Osteocyte (in vitro differentiated cells): ENCODE measurements at regions not wholly inside any gene's neighbourhood (a gene's known extent, or its start where the extent isn't known, plus 50 kb on each side); places are given as distances from the start of the nearest gene placed in this dataset.
"Not testable (repeated sequence)": the region's sequence is repeated elsewhere in the genome, so short reads cannot be mapped to it uniquely, and the experiment has no call there.

ENCODE experiments used
- DNase-seq: peaks from one replicate; pipeline ENCODE4 v3.0.0; 2021; ENCODE audit warnings: mixed read lengths; ENCODE audit not compliant: unreplicated experiment; ENCODE audit errors: extremely low spot score
- H3K27ac Mint-ChIP-seq: one replicate; pipeline ENCODE4 v1.8.0; 2021; ENCODE audit warnings: mild to moderate bottlenecking, mixed read lengths; ENCODE audit not compliant: unreplicated experiment
- H3K27me3 Mint-ChIP-seq: one replicate; pipeline ENCODE4 v1.8.0; 2021; ENCODE audit warnings: mixed read lengths; ENCODE audit not compliant: unreplicated experiment
- H3K36me3 Mint-ChIP-seq: one replicate; pipeline ENCODE4 v1.8.0; 2021; ENCODE audit warnings: mixed read lengths; ENCODE audit not compliant: unreplicated experiment
- H3K4me1 Mint-ChIP-seq: one replicate; pipeline ENCODE4 v1.8.0; 2021; ENCODE audit warnings: mixed read lengths; ENCODE audit not compliant: unreplicated experiment
- H3K4me3 Mint-ChIP-seq: one replicate; pipeline ENCODE4 v1.8.0; 2021; ENCODE audit warnings: mild to moderate bottlenecking, moderate library complexity, mixed read lengths; ENCODE audit not compliant: unreplicated experiment
- H3K9me3 Mint-ChIP-seq: one replicate; pipeline ENCODE4 v1.8.0; 2021; ENCODE audit warnings: mixed read lengths; ENCODE audit not compliant: unreplicated experiment
- TF ChIP-seq, protein P1 (sequence below): fragments of 200-600 bp; sonication (generic); IDR thresholded peaks from 2 replicates; pipeline ENCODE4 v1.5.0; 2021; ENCODE audit warnings: antibody characterized with exemption, mild to moderate bottlenecking, moderate library complexity

DNA sequence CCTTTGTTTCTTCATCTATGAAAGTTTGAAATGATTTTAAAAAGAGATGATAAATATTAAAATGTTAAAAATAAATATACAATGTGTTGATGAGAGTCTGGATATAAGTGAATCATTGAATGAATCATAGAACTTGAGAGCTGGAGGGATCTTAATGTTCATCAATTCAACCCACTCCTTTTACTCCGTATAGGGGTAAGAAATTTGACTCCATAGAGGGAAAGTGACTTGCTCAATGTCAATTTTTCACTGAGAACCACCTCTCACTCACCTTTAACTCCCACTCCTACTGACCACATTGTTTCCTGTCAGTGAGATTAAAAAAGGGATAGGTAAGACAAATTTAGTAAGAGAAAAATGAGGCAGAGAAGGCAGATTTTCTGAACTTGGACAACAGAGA is 557.2 kb upstream of the GRIA3 start:
- no peaks in the 10 kb centered on the region for H3K36me3 Mint-ChIP-seq
- no peak overlapping the region for H3K4me3 Mint-ChIP-seq
- H3K9me3 Mint-ChIP-seq, result peaks cover 15% of the 10 kb centered on the region
- no peaks in the 10 kb centered on the region for H3K4me1 Mint-ChIP-seq
- no peak for DNase-seq
- H3K27ac Mint-ChIP-seq, result no peak overlapping the region
- TF ChIP-seq, protein P1, sequence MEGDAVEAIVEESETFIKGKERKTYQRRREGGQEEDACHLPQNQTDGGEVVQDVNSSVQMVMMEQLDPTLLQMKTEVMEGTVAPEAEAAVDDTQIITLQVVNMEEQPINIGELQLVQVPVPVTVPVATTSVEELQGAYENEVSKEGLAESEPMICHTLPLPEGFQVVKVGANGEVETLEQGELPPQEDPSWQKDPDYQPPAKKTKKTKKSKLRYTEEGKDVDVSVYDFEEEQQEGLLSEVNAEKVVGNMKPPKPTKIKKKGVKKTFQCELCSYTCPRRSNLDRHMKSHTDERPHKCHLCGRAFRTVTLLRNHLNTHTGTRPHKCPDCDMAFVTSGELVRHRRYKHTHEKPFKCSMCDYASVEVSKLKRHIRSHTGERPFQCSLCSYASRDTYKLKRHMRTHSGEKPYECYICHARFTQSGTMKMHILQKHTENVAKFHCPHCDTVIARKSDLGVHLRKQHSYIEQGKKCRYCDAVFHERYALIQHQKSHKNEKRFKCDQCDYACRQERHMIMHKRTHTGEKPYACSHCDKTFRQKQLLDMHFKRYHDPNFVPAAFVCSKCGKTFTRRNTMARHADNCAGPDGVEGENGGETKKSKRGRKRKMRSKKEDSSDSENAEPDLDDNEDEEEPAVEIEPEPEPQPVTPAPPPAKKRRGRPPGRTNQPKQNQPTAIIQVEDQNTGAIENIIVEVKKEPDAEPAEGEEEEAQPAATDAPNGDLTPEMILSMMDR, result no peak
- no peaks in the 10 kb centered on the region for H3K27me3 Mint-ChIP-seq

DNA sequence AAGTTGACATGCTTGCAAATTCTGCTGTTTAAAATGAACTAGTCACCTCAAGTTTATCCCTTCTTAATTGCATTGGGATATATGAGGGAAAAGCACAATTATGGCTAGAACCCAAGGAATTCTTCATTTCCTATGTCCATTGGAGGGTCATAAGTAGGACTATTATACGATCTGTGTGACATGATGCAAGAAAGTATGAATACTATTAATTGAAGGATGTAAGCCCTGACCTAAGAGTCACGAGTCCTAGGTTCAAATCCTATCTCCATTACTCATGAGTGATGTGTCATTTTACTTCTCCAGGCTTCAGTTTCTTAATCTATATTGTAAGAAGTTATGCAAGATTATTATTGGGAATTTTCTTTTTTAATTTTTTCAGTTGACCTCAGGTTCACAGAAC is 542.9 kb upstream of the GRIA3 start:
- no peaks in the 10 kb centered on the region for H3K27me3 Mint-ChIP-seq
- H3K9me3 Mint-ChIP-seq, result peaks cover 15% of the 10 kb centered on the region
- H3K4me1 Mint-ChIP-seq, result no peaks in the 10 kb centered on the region
- H3K4me3 Mint-ChIP-seq, result no peak overlapping the region
- no peak for DNase-seq
- no peak overlapping the region for H3K27ac Mint-ChIP-seq
- TF ChIP-seq, protein P1, result no peak
- no peaks in the 10 kb centered on the region for H3K36me3 Mint-ChIP-seq

DNA sequence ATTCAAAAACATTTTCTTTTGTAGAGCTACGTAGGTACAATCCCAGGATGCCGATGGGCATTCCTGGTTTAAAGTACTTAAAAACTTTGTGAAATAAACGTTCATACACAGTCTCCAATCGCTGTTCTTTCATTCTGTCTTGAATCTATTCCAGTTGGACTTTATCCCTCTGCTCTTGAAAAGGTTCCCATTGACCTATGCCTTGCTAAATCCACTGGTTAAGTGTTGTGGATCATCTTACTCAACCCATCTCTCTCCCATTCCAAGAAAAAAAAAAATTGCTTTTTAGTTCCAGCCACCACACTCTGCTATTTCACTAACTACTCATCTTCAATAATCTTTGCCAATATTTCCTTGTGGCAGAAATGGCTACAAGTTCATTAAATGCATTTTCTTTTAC is 542.3 kb upstream of the GRIA3 start:
- Mint-ChIP-seq H3K9me3 (peaks cover 20% of the 10 kb centered on the region), H3K27me3 (no peaks in the 10 kb centered on the region), H3K27ac (no peak overlapping the region), H3K36me3 (no peaks in the 10 kb centered on the region), H3K4me3 (no peak overlapping the region), H3K4me1 (no peaks in the 10 kb centered on the region)
- no peak for DNase-seq
- TF ChIP-seq, protein P1, result no peak

DNA sequence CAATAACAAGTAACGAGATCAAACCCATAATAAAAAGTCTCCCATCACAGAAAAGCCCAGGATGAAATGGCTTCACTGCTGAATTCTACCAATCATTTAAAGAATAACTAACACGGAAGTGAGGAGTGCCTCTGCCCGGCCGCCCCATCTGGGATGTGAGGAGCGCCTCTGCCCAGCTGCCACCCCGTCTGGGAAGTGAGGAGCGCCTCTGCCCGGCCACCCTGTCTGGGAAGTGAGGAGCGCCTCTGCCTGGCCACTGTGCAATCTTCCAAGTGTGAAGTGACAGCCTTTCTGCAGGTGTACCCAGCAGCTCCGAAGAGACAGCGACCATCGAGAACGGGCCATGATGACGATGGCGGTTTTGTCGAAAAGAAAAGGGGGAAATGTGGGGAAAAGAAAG is 528.8 kb upstream of the GRIA3 start:
- H3K27me3 Mint-ChIP-seq, H3K4me3 Mint-ChIP-seq, H3K36me3 Mint-ChIP-seq, H3K27ac Mint-ChIP-seq, H3K4me1 Mint-ChIP-seq, DNase-seq: not testable (repeated sequence)
- peaks cover 60% of the 10 kb centered on the region for H3K9me3 Mint-ChIP-seq

DNA sequence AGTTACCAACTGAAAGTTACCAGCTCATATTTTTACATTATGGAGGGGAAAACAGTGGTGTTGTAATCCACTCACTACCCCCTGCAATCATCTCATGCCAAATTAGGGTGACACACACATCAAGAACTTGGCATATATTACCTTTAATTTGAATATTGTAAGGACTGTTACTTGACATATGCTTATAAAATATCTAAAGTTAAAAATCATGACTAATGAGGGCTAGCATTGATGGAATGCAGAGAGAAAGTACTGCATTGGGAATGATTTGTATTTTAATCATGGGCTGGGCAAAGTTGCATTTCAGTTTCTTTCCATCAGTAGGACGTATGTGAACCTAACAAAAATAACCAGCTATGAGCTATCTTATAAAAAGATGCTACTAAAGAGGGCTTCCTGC is 517.5 kb upstream of the GRIA3 start:
- no peak for DNase-seq
- Mint-ChIP-seq H3K36me3 (no peaks in the 10 kb centered on the region), H3K27ac (no peak overlapping the region), H3K4me1 (no peaks in the 10 kb centered on the region), H3K27me3 (no peaks in the 10 kb centered on the region), H3K9me3 (peaks cover 38% of the 10 kb centered on the region), H3K4me3 (no peak overlapping the region)
- TF ChIP-seq, protein P1, result no peak

DNA sequence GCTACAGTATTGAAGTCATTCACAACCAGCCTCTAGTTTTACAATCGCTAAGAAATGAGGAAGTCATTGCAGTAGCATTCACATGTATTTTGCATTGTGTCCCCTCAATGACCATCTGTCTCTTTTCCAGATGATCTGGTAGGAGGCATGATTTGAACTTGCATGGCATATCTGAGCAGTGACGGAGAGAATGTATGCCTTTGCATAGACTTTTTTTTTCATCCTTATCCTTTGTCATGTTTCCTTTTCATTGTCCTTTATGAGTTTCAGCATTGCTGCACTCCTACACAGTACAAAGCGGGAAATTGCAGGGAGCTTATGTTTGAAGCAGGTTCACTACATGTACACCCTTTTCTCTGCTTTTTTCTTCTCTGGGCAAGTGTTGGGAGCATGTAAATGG is 516.4 kb upstream of the GRIA3 start:
- peaks cover 36% of the 10 kb centered on the region for H3K9me3 Mint-ChIP-seq
- H3K4me1 Mint-ChIP-seq, result no peaks in the 10 kb centered on the region
- H3K36me3 Mint-ChIP-seq, result no peaks in the 10 kb centered on the region
- no peaks in the 10 kb centered on the region for H3K27me3 Mint-ChIP-seq
- no peak for DNase-seq
- no peak overlapping the region for H3K4me3 Mint-ChIP-seq
- H3K27ac Mint-ChIP-seq, result no peak overlapping the region
- TF ChIP-seq, protein P1, result no peak
